ENCODE measurements at regions not wholly inside any gene's neighbourhood (a gene's known extent, or its start where the extent isn't known, plus 50 kb on each side); places are given as distances from the start of the nearest gene placed in this dataset.

DNA sequence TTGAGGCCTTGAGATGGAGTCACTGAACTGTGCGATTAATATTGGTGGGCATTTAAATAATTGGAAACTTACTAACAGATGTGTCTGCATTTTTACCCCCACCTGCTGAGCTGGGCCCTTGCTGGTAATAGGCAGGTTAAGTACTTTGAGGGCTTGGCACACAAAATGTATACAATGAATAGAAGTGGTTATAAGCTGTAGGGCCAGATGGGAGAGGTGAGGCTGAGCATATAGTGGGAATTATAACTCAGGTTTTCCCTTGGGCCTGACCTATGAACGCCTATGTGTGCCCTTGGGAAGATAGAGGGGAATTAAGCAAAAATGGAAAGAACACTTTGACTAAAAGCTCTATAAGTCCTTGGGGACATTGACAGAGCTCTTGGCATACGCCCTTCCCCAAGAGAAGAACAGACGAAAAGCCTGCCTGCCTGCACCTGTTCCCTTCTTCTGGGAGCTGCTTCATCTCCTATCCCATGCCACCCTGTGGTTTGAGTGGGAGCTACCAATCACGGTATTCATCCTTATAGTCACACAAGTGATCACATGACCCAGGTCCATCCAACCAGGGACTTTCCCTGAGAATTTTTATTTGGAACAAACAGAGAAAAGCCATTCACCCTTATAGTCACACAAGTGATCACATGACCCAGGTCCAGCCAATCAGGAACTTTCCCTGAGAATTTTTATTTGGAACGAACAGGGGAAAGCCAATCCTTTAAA, 260.7 kb upstream of the CSF3R start:
- no peak for TF ChIP-seq CTCF (IDR thresholded peaks at IDR 0.05; ENCODE audit: low read depth, low read length, missing input control)
- no peak for TF ChIP-seq MAX (IDR thresholded peaks at IDR 0.05)
- no peak for TF ChIP-seq EGR1 (IDR thresholded peaks at IDR 0.05; ENCODE audit: low read depth in 2 of 2)
- no peak for TF ChIP-seq RXRA (IDR thresholded peaks at IDR 0.05)

Data from liver (tissue), 3 donors.